HEK293 (cell line): ENCODE measurements at regions not wholly inside any gene's neighbourhood (a gene's known extent, or its start where the extent isn't known, plus 50 kb on each side); places are given as distances from the start of the nearest gene placed in this dataset.

Source experiments
- CTCF ChIA-PET: fragments of 350-600 bp; formaldehyde crosslinking; extraction: SDS; loops from one replicate; lab custom pipeline; 2021; ENCODE audit warnings: antibody characterized with exemption; lab: Yijun Ruan, JAX
- POLR2A ChIA-PET: fragments of 300-600 bp; formaldehyde crosslinking; extraction: SDS; loops from one replicate; lab custom pipeline; 2020; ENCODE audit warnings: antibody characterized with exemption, inconsistent platforms; lab: Yijun Ruan, JAX
- H3K27ac ChIP-seq: fragments of 200-500 bp; sonication (Bioruptor generic); 2 replicates; pipeline ENCODE4 v1.5.1; 2014; ENCODE audit warnings: low read depth, low read length, control low read depth, inconsistent platforms; ENCODE audit errors: extremely low read depth
- H3K36me3 ChIP-seq, 2 experiments: fragments of 200-500 bp in 1 of 2; sonication (Bioruptor generic) in 1 of 2; 1 replicate in 1 of 2; 2 replicates in 1 of 2; pipeline ENCODE4 v1.5.1; 2014 to 2017; ENCODE audit warnings: inconsistent platforms in 2 of 2, low read length in 2 of 2; ENCODE audit not compliant: control insufficient read depth in 2 of 2, insufficient read depth in 1 of 2
- H3K4me1 ChIP-seq: fragments of 200-500 bp; sonication (Bioruptor generic); 2 replicates; pipeline ENCODE4 v1.5.1; 2014; ENCODE audit warnings: mild to moderate bottlenecking, low read length, inconsistent platforms; ENCODE audit not compliant: control insufficient read depth, insufficient read depth
- H3K4me3 ChIP-seq: 2 replicates; pipeline ENCODE4 v1.5.1; 2011; ENCODE audit warnings: low read depth, mild to moderate bottlenecking, control low read depth, low read length, moderate library complexity
- H3K9me3 ChIP-seq: fragments of 200-500 bp; sonication (Bioruptor generic); 2 replicates; pipeline ENCODE4 v1.5.1; 2014; ENCODE audit warnings: low read depth, low read length, inconsistent platforms; ENCODE audit not compliant: control insufficient read depth, insufficient read depth
- GLI2 ChIP-seq: fragments of 450-650 bp; formaldehyde crosslinking; IDR thresholded peaks from 2 replicates; pipeline ENCODE4; 2017; ENCODE audit warnings: missing biosample characterization, missing genetic modification characterization, low read depth, borderline replicate concordance
- GLI4 ChIP-seq: fragments of 450-650 bp; formaldehyde crosslinking; IDR thresholded peaks from 2 replicates; pipeline ENCODE4 v1.5.1; 2016; ENCODE audit warnings: missing biosample characterization, missing genetic modification characterization
- KLF9 ChIP-seq: fragments of 450-650 bp; formaldehyde crosslinking; IDR thresholded peaks from 2 replicates; pipeline ENCODE4 v1.5.1; 2016; ENCODE audit warnings: missing biosample characterization, missing genetic modification characterization, low read depth
- TCF7L2 ChIP-seq: IDR thresholded peaks from 2 replicates; pipeline ENCODE4 v1.6.1; 2011; ENCODE audit warnings: low read depth, mild to moderate bottlenecking, inconsistent platforms, low read length, moderate library complexity, borderline replicate concordance
- YY2 ChIP-seq: fragments of 450-650 bp; formaldehyde crosslinking; IDR thresholded peaks from 2 replicates; pipeline ENCODE4 v1.5.1; 2016; ENCODE audit warnings: missing biosample characterization, missing genetic modification characterization
- ZBTB1 ChIP-seq: fragments of 450-650 bp; formaldehyde crosslinking; IDR thresholded peaks from 2 replicates; pipeline ENCODE4 v1.5.1; 2016; ENCODE audit warnings: missing biosample characterization, missing genetic modification characterization
- ZBTB8A ChIP-seq: fragments of 450-650 bp; formaldehyde crosslinking; IDR thresholded peaks from 2 replicates; pipeline ENCODE4 v1.5.1; 2016; ENCODE audit warnings: missing biosample characterization, missing genetic modification characterization
- ZNF138 ChIP-seq: fragments of 450-650 bp; formaldehyde crosslinking; IDR thresholded peaks from 2 replicates; pipeline ENCODE4 v1.5.1; 2016; ENCODE audit warnings: missing biosample characterization, missing genetic modification characterization, borderline replicate concordance
- ZNF155 ChIP-seq: fragments of 450-650 bp; formaldehyde crosslinking; IDR thresholded peaks from 2 replicates; pipeline ENCODE4 v1.5.1; 2016; ENCODE audit warnings: missing biosample characterization, missing genetic modification characterization
- ZNF214 ChIP-seq: fragments of 450-650 bp; formaldehyde crosslinking; IDR thresholded peaks from 2 replicates; pipeline ENCODE4 v1.5.1; 2017; ENCODE audit warnings: missing biosample characterization, mild to moderate bottlenecking, missing genetic modification characterization, borderline replicate concordance
- ZNF341 ChIP-seq: fragments of 450-650 bp; formaldehyde crosslinking; IDR thresholded peaks from 2 replicates; pipeline ENCODE4; 2016; ENCODE audit warnings: low read depth, missing biosample characterization, missing genetic modification characterization
- ZNF37A ChIP-seq: fragments of 450-650 bp; IDR thresholded peaks from 2 replicates; pipeline ENCODE4 v1.5.1; 2018; ENCODE audit warnings: missing biosample characterization, missing genetic modification characterization
- ZNF473 ChIP-seq: fragments of 450-650 bp; formaldehyde crosslinking; IDR thresholded peaks from 2 replicates; pipeline ENCODE4 v1.5.1; 2017; ENCODE audit warnings: missing biosample characterization, missing genetic modification characterization
- ZNF521 ChIP-seq: fragments of 450-650 bp; formaldehyde crosslinking; IDR thresholded peaks from 2 replicates; pipeline ENCODE4 v1.5.1; 2017; ENCODE audit warnings: missing biosample characterization, mild to moderate bottlenecking, missing genetic modification characterization
- ZNF623 ChIP-seq: fragments of 450-650 bp; formaldehyde crosslinking; IDR thresholded peaks from 2 replicates; pipeline ENCODE4 v1.5.1; 2016; ENCODE audit warnings: missing biosample characterization, missing genetic modification characterization
- ZNF660 ChIP-seq: fragments of 450-650 bp; IDR thresholded peaks from 2 replicates; pipeline ENCODE4 v1.5.1; 2018; ENCODE audit warnings: missing biosample characterization, mild to moderate bottlenecking, missing genetic modification characterization
- ZNF76 ChIP-seq: fragments of 450-650 bp; formaldehyde crosslinking; IDR thresholded peaks from 2 replicates; pipeline ENCODE4; 2016; ENCODE audit warnings: low read depth, missing biosample characterization, missing genetic modification characterization, borderline replicate concordance
- ZNF776 ChIP-seq: fragments of 450-650 bp; formaldehyde crosslinking; IDR thresholded peaks from 2 replicates; pipeline ENCODE4 v1.5.0; 2017; ENCODE audit warnings: missing biosample characterization, missing genetic modification characterization, borderline replicate concordance
- ZSCAN16 ChIP-seq: fragments of 450-650 bp; formaldehyde crosslinking; IDR thresholded peaks from 2 replicates; pipeline ENCODE4 v1.5.1; 2016; ENCODE audit warnings: missing biosample characterization, missing genetic modification characterization
- TF ChIP-seq, protein P1 (sequence below): fragments of 450-650 bp; formaldehyde crosslinking; IDR thresholded peaks from 2 replicates; pipeline ENCODE4 v1.5.1; 2016; ENCODE audit warnings: missing biosample characterization, missing genetic modification characterization
- TF ChIP-seq, protein P2 (sequence below): fragments of 450-650 bp; formaldehyde crosslinking; IDR thresholded peaks from 2 replicates; pipeline ENCODE4 v1.5.1; 2016; ENCODE audit warnings: missing biosample characterization, missing genetic modification characterization
- TF ChIP-seq, protein P3 (sequence below): fragments of 450-650 bp; formaldehyde crosslinking; IDR thresholded peaks from 2 replicates; pipeline ENCODE4 v1.5.0; 2017; ENCODE audit warnings: missing biosample characterization, missing genetic modification characterization, borderline replicate concordance
- TF ChIP-seq, protein P4 (sequence below): fragments of 450-650 bp; formaldehyde crosslinking; IDR thresholded peaks from 2 replicates; pipeline ENCODE4 v1.5.1; 2016; ENCODE audit warnings: missing biosample characterization, missing genetic modification characterization

DNA sequence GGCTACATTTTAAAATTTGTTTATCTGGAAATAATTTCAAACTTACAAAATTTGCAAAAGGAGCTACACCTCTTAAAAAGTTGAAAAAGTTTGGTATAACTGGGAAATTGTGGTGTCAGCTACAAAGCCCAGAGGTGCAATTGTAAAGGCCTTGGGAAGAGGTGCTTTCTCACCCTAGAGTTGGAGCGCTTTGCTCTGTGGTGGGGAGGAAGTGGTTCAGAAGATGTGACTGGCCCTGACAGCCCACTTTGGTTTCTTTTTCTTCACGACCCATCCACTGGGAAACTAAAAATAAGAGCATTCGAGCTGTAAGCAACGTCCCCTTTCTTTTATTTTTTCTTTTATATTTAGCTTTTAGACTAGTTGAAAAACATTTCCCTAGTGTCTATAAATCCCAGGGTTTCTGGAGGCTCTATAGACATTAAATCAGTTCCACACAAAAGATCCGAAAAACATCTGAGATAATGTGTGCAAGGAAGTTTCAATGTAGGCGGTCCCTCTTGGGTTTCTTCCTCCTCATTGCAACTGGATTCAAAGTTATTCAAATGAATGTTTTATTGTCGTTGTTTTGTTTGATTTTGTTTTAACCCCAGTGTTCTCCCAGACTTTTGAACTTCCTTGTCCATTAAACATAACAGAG is 397.8 kb downstream of the KIF16B start:
- Histone ChIP-seq H3K9me3 (no peaks in the 10 kb centered on the region), H3K27ac (no peak overlapping the region), H3K4me1 (no peaks in the 10 kb centered on the region), H3K4me3 (no peak overlapping the region), H3K36me3 (no peaks in the 10 kb centered on the region)
- ChIA-PET POLR2A (no interaction called here), CTCF (no interaction called here)
- TF ChIP-seq YY2 (no peak), ZNF138 (tag by site-specific recombination) (no peak), ZNF341 (tag by site-specific recombination) (no peak), ZNF473 (no peak), ZNF660 (tag by site-specific recombination) (no peak), KLF9 (tag by site-specific recombination) (no peak), ZNF776 (no peak), ZBTB1 (tag by site-specific recombination) (no peak), GLI2 (tag by site-specific recombination) (no peak), GLI4 (tag by site-specific recombination) (no peak), ZSCAN16 (no peak), ZNF214 (tag by site-specific recombination) (no peak), ZNF76 (no peak), ZNF155 (tag by site-specific recombination) (no peak), ZNF521 (tag by site-specific recombination) (no peak), ZNF623 (no peak)
- TF ChIP-seq, protein P1, sequence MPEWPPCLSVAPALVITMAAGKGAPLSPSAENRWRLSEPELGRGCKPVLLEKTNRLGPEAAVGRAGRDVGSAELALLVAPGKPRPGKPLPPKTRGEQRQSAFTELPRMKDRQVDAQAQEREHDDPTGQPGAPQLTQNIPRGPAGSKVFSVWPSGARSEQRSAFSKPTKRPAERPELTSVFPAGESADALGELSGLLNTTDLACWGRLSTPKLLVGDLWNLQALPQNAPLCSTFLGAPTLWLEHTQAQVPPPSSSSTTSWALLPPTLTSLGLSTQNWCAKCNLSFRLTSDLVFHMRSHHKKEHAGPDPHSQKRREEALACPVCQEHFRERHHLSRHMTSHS (tag by site-specific recombination), result no peak
- TF ChIP-seq, protein P2, sequence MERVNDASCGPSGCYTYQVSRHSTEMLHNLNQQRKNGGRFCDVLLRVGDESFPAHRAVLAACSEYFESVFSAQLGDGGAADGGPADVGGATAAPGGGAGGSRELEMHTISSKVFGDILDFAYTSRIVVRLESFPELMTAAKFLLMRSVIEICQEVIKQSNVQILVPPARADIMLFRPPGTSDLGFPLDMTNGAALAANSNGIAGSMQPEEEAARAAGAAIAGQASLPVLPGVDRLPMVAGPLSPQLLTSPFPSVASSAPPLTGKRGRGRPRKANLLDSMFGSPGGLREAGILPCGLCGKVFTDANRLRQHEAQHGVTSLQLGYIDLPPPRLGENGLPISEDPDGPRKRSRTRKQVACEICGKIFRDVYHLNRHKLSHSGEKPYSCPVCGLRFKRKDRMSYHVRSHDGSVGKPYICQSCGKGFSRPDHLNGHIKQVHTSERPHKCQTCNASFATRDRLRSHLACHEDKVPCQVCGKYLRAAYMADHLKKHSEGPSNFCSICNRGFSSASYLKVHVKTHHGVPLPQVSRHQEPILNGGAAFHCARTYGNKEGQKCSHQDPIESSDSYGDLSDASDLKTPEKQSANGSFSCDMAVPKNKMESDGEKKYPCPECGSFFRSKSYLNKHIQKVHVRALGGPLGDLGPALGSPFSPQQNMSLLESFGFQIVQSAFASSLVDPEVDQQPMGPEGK, result no peak
- TF ChIP-seq, protein P3, sequence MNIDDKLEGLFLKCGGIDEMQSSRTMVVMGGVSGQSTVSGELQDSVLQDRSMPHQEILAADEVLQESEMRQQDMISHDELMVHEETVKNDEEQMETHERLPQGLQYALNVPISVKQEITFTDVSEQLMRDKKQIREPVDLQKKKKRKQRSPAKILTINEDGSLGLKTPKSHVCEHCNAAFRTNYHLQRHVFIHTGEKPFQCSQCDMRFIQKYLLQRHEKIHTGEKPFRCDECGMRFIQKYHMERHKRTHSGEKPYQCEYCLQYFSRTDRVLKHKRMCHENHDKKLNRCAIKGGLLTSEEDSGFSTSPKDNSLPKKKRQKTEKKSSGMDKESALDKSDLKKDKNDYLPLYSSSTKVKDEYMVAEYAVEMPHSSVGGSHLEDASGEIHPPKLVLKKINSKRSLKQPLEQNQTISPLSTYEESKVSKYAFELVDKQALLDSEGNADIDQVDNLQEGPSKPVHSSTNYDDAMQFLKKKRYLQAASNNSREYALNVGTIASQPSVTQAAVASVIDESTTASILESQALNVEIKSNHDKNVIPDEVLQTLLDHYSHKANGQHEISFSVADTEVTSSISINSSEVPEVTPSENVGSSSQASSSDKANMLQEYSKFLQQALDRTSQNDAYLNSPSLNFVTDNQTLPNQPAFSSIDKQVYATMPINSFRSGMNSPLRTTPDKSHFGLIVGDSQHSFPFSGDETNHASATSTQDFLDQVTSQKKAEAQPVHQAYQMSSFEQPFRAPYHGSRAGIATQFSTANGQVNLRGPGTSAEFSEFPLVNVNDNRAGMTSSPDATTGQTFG, result no peak

DNA sequence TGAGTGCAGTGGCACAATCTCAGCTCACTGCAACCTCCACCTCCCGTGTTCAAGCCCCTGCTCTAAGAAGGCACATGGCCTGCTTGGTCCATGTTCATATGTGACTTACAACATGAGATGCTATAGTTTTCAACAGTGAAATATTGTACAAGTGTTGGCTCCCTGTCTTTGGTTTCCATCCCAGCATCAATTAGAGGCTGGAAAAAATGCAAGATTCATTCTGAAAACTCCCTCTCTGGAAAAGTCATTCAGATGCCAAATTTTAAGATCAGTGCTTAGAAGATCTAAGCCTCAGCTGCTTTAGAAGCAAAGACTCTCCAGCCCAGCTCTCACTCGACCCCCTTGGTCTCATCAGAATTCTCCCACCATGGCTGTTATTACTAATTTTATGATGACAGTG is 398.9 kb downstream of the KIF16B start:
- H3K36me3 ChIP-seq, result no peaks in the 10 kb centered on the region
- H3K4me3 ChIP-seq, result no peak overlapping the region
- H3K27ac ChIP-seq, result no peak overlapping the region
- H3K9me3 ChIP-seq, result no peaks in the 10 kb centered on the region
- CTCF ChIA-PET, result no interaction called here
- POLR2A ChIA-PET, result no interaction called here
- no peaks in the 10 kb centered on the region for H3K4me1 ChIP-seq
- TF ChIP-seq TCF7L2, result no peak
- no peak for TF ChIP-seq ZNF660 (tag by site-specific recombination)
- TF ChIP-seq ZBTB8A (tag by site-specific recombination), result no peak
- TF ChIP-seq, protein P4, sequence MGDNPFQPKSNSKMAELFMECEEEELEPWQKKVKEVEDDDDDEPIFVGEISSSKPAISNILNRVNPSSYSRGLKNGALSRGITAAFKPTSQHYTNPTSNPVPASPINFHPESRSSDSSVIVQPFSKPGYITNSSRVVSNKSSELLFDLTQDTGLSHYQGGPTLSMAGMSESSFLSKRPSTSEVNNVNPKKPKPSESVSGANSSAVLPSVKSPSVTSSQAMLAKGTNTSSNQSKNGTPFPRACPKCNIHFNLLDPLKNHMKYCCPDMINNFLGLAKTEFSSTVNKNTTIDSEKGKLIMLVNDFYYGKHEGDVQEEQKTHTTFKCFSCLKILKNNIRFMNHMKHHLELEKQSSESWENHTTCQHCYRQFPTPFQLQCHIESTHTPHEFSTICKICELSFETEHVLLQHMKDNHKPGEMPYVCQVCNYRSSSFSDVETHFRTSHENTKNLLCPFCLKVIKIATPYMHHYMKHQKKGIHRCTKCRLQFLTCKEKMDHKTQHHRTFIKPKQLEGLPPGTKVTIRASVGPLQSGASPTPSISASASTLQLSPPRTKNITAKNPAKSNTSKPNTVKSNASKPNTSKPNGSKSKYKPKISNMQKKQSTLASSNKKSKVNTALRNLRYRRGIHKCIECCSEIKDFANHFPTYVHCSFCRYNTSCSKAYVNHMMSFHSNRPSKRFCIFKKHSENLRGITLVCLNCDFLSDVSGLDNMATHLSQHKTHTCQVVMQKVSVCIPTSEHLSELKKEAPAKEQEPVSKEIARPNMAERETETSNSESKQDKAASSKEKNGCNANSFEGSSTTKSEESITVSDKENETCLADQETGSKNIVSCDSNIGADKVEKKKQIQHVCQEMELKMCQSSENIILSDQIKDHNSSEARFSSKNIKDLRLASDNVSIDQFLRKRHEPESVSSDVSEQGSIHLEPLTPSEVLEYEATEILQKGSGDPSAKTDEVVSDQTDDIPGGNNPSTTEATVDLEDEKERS (tag by site-specific recombination), result no peak
- TF ChIP-seq ZNF37A (tag by site-specific recombination), result no peak
- TF ChIP-seq, all 188 proteins: peak for 0
